GM18517 (cell line): ENCODE measurements at regions not wholly inside any gene's neighbourhood (a gene's known extent, or its start where the extent isn't known, plus 50 kb on each side); places are given as distances from the start of the nearest gene placed in this dataset.
"Not testable (repeated sequence)": the region's sequence is repeated elsewhere in the genome, so short reads cannot be mapped to it uniquely, and the experiment has no call there.

Source experiments
- ATAC-seq: cut with Tn5 transposase; IDR thresholded peaks from one replicate; pipeline ENCODE4 v1.9.1; 2021; ENCODE audit warnings: mild to moderate bottlenecking, moderate library complexity; ENCODE audit not compliant: unreplicated experiment

DNA sequence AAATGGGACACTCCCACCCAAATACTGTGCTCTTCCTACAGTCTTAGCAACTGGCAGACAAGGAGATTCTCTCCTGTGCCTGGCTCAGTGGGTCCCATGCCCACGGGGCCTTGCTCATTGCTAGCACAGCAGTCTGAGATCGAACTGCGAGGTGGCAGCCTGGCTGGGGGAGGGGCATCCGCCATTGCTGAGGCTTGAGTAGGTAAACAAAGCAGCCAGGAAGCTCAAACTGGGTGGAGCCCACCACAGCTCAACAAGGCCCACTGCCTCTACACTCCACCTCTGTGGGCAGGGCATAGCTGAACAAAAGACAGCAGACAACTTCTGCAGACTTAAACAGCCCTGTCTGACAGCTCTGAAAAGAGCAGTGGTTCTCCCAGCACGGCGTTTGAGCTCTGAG is 174.8 kb downstream of the COL12A1 start:
- ATAC-seq, result not testable (repeated sequence)

DNA sequence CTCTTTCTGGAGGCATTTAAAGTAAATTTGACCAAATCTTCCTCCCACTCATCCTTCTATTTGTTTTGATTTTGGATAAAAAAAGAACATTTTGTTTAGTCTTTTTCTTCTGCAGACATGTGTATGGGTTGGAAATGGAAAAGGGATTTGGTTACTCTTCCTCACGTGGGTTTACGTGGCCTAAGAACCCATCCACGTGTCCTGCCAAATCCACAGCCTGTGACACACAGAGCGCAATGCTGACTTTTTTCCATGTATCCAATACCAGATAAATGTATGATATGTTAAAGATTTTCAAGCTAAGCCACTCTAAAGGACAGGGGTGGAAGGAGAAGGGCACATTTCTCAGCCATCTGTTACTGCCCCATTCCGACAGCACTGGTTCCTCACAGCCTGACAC is 176.5 kb downstream of the COL12A1 start:
- ATAC-seq, result no peak

- no peak for ATAC-seq
Measured at GRCh38 chr6:75025371-75025770, 180.5 kb downstream of the COL12A1 start.

GRCh38 chr6:75024828-75025227 is 181.0 kb downstream of the COL12A1 start:
- ATAC-seq, result no peak

GRCh38 chr6:75023634-75024033 is 182.2 kb downstream of the COL12A1 start:
- ATAC-seq, result no peak

DNA sequence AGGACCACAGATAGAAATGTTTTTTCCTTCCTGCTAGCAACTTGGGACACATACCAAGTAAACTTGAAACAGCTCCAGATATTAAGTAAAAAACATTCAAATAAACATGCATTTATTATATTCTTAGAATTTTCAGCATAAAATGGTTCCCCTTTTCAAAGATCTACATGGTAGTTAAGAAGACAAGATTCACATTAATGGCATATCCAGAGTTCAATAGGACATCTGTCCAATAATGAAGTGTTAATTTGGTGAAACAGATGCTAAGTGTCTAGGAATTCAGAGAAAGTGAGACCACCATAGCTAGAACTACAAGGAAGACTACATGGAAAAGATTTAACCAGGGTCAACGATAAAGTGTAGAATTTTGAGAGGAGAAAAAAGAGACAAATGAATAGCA is 184.9 kb downstream of the COL12A1 start:
- no peak for ATAC-seq

- no peak for ATAC-seq
Measured at GRCh38 chr6:75020376-75020775, 185.5 kb downstream of the COL12A1 start.

GRCh38 chr6:75012018-75012417 is 193.8 kb downstream of the COL12A1 start:
- ATAC-seq, result no peak

DNA sequence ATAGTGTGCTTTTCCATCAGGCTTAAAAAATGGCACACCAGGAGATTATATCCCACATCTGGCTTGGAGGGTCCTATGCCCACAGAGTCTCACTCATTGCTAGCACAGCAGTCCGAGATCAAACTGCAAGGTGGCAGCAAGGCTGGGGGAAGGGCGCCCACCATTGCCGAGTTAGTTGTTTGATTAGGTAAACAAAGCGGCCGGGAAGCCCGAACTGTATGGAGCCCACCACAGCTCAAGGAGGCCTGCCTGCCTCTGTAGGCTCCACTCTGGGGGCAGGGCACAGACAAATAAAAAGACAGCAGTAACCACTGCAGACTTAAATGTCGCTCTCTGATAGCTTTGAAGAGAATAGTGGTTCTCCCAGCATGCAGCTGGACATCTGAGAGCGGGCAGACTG is 201.9 kb downstream of the COL12A1 start:
- not testable (repeated sequence) for ATAC-seq

- ATAC-seq, result no peak
Measured at GRCh38 chr6:74997646-74998045, 208.2 kb downstream of the COL12A1 start.

DNA sequence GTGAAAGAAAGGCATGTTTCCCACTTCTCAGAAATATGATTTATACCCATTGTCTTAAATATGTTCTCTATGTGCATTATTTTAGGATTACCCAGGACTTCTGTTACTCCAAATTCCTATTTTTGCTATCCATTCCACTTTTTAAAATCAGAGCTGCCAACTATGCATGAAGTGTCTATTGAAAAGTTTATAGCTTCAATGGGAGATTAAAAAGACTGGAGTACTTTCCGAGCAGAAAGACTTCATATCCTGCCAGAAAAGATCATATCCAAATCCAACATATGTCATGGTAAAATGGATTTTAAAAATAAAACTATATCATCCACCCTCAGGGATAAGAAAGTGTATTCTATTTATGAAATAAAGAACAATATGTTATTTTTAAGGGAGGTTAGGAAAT is 212.7 kb downstream of the COL12A1 start:
- no peak for ATAC-seq

DNA sequence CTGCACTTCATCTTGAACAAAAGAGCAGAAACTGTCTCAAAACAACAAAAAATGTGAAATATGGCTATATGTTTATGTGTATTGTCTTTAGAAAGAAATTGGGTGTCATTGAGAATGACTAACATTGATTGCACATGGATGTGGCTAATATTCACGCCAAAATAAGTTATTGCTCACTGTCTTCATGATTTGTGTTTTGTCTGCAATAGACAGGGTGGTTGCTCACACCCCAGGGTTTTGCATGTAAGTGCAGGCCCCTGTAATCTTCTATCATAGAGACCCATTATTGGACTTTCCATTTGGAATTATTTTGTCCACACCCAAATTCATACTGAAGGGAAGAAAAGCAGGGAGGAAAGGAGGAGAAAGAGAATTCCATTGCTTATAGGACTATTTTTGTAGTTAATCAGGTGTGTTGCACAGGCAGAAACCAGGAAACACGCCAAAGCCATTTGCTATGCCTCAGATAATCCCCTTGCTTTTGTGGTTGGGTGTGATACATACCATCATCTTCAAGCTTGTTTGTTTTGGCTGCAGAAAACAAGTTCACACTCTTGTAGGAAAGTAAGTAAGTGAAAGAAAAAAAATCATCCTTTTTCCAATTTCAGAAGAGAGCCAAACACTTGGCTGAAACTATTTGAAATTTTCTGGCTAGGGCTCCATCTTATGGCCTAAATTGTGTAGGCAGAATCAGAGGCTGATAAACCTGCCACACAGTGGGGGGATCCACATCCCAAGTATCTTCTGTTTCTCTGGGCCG is 214.1 kb downstream of the COL12A1 start:
- no peak for ATAC-seq

DNA sequence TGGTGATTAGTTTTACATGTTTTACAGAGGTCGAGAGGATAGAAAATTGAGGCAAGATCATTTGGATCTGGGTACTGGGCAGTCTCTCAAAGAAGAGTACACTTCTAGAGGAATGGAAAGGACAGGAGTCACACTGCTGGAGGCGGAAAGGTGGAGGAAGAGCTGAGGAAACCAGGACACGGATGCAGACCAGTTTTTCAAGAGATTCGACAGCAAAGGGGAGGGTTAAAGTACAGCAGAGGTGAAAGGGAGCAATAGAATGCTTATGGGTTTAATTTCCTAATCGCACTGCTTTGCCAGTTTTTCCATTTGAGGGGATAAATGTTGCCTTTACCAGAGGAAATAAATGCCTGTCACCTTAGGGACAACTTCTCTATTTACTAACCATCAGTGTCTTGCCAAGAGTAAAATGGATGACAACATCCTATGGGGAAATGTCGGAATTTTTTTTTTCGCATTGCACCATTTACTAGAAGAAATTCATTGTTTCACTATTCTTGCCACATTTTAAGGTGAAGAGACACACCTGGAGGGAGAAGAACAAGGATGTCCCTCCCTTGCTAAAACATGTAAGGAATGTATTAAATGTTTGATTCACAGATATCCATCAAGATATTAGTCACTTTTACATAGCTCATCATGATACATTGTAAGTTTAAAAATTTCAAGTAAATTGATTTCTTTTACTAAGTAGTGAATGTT is 226.6 kb downstream of the COL12A1 start:
- ATAC-seq, result no peak

DNA sequence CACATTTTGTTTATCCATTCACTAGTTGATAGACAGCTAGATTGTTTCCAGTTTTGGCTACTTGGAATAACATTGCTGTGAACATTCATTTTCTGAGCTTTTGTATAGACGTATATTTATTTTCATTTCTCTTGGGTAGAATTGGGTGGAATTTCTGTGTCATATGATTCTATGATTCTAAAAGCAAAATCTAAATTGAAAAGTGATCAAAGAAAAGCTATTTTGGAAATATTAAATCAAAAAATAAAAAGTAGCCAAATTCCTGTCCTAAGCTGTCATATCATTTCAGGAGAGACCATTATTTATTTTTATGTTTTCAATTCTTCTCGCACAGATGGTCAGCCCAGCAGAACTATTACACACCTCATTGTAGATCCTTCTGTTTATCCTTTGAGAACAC is 229.2 kb downstream of the COL12A1 start:
- no peak for ATAC-seq

DNA sequence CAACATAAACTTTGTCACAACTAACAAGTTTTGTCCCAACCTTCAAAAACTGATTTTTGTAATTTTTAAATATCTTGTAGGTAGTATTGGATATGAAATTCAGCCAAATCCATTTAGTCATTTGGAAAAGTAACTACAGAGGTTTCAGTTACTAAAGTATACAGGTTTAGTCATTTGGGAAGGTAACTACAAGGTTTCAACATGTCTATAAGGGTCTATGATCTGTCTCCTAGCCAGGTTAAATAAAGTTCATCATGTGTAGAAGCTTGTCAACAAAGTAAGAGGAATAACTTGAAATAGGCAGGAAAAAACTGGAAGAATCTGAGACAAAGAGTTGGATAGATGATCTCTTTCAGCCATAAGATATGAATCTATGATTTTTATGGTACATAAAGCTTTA is 229.8 kb downstream of the COL12A1 start:
- ATAC-seq, result no peak

DNA sequence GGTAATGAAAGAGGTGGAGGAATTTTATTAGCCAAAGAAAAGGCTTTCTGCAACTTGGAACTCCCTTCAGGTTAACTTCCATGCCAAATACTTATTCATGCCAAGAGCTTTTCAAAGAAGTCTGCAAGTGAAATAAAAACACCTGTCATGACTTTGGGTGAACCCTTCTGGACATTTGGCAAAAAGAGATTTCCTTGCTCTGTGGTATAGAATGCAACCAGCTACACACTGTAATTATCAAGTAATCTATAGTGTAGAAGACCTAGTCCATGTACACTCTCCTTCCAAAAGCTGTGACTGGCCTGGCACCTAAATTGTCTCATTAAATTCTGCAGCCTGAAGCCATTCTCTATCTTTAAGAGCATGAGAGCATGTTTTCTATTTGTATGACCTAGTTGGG is 232.3 kb downstream of the COL12A1 start:
- ATAC-seq, result no peak

DNA sequence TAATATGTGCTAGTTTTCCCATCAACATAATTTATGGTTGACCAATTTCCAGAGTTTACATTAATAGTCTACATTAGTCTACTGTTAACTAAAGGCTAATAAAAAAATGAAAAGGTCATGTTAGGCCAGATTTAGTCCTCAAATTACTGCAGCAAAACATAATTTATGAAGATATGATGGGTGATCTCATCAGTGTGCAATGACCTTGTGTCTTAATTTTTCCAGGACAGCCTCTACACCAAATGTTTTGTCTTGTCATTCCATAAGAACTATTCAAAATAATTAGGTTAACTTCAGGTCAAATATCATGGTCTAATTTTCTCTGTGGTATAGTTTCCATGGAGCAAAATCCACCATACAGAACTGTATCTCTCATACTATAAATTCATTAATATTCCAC is 234.2 kb downstream of the COL12A1 start:
- no peak for ATAC-seq

DNA sequence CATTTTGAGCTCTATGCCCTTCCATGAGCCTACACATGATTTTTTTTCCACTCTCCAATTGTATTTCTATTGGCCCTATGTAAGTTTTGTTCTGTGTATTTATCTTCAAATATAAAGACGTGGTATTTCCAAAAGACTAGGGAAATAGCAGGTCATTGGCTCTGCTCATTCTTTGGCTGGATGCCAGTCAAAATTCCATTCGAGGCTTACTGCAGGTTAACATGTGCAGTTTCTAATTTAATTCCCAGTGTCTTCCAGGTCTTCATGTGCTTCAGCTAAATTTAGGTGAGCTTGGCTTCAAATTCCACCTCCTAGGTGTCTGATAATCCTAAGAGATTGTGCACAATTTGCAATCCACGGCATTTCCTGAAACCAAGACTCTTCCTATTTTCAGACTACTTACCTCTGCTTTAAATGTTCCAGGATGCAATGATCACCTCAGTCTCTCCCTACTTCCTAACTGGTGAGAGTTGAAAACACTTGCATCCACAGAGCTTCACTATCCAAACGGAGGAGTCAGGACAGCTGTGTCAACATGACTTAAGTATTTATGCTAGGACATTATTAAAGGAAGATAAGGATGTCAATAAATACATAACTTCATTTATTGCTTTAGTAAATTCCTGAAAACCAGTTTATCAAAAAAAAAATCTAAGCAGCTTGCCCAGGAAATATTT is 236.1 kb downstream of the COL12A1 start:
- ATAC-seq, result no peak

- ATAC-seq, result no peak
Measured at GRCh38 chr6:74967821-74968220, 238.0 kb downstream of the COL12A1 start.

- ATAC-seq, result no peak
Measured at GRCh38 chr6:74966712-74967111, 239.1 kb downstream of the COL12A1 start.

DNA sequence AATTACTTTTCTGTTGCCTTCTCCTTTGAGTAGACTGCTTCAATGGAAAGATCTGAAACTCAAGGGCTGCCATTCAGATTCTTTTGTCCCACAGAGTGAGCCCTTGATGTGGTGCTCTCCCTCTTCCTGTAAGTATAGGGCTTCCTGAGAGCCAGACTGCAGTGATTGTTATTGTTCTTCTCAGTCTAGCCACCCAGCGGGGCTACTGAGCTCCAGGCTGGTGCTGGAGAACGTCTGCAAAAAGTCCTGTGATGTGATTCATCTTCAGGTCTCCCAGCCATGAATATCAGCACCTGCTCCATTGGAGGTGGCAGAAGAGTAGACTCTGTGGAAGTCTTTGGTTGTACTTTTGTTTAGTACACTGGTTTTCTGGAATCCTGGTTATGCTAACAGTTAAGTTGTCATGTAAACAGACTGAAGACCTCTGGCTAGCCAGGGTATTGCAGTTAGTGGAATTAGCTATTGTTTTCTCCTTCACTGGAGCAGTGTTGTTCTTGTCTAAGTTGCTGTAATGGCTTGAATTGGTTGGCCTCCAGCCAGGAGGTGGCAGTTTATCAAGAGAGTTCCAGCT is 240.9 kb downstream of the COL12A1 start:
- no peak for ATAC-seq
